ENCODE measurements at regions not wholly inside any gene's neighbourhood (a gene's known extent, or its start where the extent isn't known, plus 50 kb on each side); places are given as distances from the start of the nearest gene placed in this dataset.

DNA sequence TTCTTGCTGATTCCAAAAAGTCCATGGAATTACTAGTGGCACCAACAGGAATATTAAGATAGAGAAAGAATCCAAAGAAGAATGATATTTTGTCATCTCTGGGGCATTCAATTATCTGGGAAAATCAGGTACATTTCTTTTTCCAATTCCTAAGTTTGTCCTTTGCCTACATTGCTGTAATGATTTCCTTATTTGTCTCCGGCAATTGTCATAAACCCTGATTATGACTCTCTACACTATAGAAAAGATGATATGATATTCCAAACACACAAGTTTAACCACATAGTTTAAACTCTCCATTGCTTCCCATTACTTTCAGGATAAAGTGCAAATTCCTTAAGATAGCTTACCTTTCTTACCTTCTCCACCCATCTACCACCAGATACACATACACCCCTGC, 647.0 kb downstream of the PLPP3 start:
- Histone ChIP-seq H3K27ac (ENCODE audit: poor library complexity, severe bottlenecking) (no peak overlapping the region), H3K27me3 (ENCODE audit: insufficient read depth, poor library complexity, severe bottlenecking) (no peaks in the 10 kb centered on the region), H3K36me3 (ENCODE audit: low read depth) (no peaks in the 10 kb centered on the region), H3K9me3 (ENCODE audit: severe bottlenecking) (no peaks in the 10 kb centered on the region), H3K4me3 (ENCODE audit: severe bottlenecking) (no peak overlapping the region), H3K4me1 (ENCODE audit: insufficient read depth, poor library complexity, severe bottlenecking) (peaks cover 6% of the 10 kb centered on the region)
- DNase-seq (ENCODE audit: low spot score) (no peak), ATAC-seq (ENCODE audit: low read depth) (no peak)
- TF ChIP-seq, protein P1, sequence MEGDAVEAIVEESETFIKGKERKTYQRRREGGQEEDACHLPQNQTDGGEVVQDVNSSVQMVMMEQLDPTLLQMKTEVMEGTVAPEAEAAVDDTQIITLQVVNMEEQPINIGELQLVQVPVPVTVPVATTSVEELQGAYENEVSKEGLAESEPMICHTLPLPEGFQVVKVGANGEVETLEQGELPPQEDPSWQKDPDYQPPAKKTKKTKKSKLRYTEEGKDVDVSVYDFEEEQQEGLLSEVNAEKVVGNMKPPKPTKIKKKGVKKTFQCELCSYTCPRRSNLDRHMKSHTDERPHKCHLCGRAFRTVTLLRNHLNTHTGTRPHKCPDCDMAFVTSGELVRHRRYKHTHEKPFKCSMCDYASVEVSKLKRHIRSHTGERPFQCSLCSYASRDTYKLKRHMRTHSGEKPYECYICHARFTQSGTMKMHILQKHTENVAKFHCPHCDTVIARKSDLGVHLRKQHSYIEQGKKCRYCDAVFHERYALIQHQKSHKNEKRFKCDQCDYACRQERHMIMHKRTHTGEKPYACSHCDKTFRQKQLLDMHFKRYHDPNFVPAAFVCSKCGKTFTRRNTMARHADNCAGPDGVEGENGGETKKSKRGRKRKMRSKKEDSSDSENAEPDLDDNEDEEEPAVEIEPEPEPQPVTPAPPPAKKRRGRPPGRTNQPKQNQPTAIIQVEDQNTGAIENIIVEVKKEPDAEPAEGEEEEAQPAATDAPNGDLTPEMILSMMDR (IDR thresholded peaks at IDR 0.05; ENCODE audit: poor library complexity, severe bottlenecking) = no peak

DNA sequence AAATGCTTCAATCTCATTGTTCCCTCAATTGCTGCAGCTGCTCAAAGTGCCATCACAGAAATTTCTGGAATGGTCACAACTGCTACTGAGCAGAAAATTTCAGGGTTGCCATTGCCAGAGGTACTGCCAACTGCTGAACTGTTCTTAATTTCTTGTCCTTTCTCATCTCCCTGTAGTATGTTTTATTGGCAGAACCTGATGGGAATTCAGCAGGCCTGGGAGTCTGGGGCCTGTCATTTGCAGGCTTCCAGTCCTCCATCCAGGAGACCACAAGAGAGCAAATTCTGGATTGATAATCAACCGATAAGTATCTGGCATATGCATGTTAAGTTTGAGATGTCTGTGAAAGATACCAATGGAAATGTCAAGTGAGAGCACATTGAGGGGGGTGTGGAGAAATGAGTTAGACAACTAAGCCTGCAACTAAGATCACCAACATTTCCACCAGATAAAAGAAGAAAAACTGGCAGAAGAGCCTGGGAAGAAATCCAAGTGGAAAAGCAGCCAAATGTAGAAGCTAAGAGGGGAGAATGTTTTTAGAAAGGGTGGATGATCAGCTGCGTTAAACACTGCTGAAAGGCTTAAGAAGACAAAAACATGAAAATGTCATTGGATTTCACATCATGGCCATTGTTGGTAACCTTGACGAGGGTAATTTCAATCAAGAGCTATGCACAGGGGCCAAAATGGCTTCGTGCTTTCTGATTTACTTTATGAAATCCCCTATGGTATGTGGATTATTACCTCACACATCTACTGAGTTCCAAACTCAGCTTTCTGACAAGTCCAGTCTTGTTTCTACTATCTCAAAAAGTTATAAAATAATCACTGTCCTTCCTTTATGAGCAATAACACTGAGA, 648.1 kb downstream of the PLPP3 start:
- ATAC-seq (ENCODE audit: low read depth) (peak; percentile 36; the same call in 1 of the 3 replicates), DNase-seq (ENCODE audit: low spot score) (no peak)
- TF ChIP-seq, protein P1 (IDR thresholded peaks at IDR 0.05; ENCODE audit: poor library complexity, severe bottlenecking) = no peak

DNA sequence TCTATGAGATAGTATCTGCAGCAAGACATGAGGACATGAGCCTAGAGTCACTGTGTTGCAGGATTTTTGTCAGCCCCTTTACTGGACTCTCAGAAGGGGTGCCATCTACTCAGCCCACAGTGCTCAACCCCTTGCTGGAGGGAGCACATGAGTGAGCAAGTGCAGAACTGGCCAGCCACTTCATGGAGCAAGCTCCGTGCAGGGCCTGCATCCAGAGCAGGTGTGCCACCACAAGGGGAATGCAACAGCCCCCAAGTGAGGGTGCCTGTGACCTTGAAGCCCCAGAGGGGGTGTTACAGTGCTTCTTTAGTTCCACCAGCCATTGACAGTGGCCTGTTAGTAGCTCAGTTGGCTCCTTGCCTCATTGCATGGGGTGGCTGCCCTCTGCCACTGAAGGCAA, 649.7 kb downstream of the PLPP3 start:
- Histone ChIP-seq H3K27me3 (ENCODE audit: insufficient read depth, poor library complexity, severe bottlenecking) (no peaks in the 10 kb centered on the region), H3K4me3 (ENCODE audit: severe bottlenecking) (no peak overlapping the region), H3K27ac (ENCODE audit: poor library complexity, severe bottlenecking) (no peak overlapping the region), H3K36me3 (ENCODE audit: low read depth) (no peaks in the 10 kb centered on the region), H3K9me3 (ENCODE audit: severe bottlenecking) (no peaks in the 10 kb centered on the region), H3K4me1 (ENCODE audit: insufficient read depth, poor library complexity, severe bottlenecking) (peaks cover 6% of the 10 kb centered on the region)
- ATAC-seq (ENCODE audit: low read depth) = no peak
- TF ChIP-seq, protein P1 (IDR thresholded peaks at IDR 0.05; ENCODE audit: poor library complexity, severe bottlenecking) = no peak
- no peak for DNase-seq (ENCODE audit: low spot score)

More for the DNA sequence above, 648.1 kb downstream of the PLPP3 start:
- Histone ChIP-seq H3K4me1 (ENCODE audit: insufficient read depth, poor library complexity, severe bottlenecking) (peaks cover 6% of the 10 kb centered on the region), H3K4me3 (ENCODE audit: severe bottlenecking) (no peak overlapping the region), H3K27me3 (ENCODE audit: insufficient read depth, poor library complexity, severe bottlenecking) (no peaks in the 10 kb centered on the region), H3K27ac (ENCODE audit: poor library complexity, severe bottlenecking) (no peak overlapping the region), H3K36me3 (ENCODE audit: low read depth) (no peaks in the 10 kb centered on the region), H3K9me3 (ENCODE audit: severe bottlenecking) (no peaks in the 10 kb centered on the region)

DNA sequence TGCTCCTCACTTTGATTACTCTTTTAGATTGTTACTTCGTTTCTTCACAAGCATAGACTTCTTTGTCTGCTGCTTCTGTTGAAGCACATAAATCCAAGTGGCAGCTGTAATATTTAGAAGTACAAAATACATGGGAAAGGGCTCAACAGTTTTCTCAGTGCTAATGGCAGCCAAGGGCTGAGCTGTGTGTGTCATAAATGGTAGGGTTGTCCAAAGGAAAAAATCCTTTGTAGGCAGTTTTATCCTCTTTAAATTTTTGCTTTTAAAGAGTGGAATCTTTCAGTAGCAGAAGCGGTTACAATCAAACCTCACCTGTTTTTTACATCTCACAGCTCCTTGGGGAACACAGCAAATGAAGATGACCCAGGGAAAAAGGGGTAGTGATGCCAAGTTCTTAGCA, 650.8 kb downstream of the PLPP3 start:
- ATAC-seq (ENCODE audit: low read depth) = no peak
- Histone ChIP-seq H3K27me3 (ENCODE audit: insufficient read depth, poor library complexity, severe bottlenecking) (no peaks in the 10 kb centered on the region), H3K4me1 (ENCODE audit: insufficient read depth, poor library complexity, severe bottlenecking) (peaks cover 6% of the 10 kb centered on the region), H3K4me3 (ENCODE audit: severe bottlenecking) (no peak overlapping the region), H3K36me3 (ENCODE audit: low read depth) (no peaks in the 10 kb centered on the region), H3K9me3 (ENCODE audit: severe bottlenecking) (no peaks in the 10 kb centered on the region), H3K27ac (ENCODE audit: poor library complexity, severe bottlenecking) (no peak overlapping the region)
- DNase-seq (ENCODE audit: low spot score) = no peak
- TF ChIP-seq, protein P1 (IDR thresholded peaks at IDR 0.05; ENCODE audit: poor library complexity, severe bottlenecking) = no peak

DNA sequence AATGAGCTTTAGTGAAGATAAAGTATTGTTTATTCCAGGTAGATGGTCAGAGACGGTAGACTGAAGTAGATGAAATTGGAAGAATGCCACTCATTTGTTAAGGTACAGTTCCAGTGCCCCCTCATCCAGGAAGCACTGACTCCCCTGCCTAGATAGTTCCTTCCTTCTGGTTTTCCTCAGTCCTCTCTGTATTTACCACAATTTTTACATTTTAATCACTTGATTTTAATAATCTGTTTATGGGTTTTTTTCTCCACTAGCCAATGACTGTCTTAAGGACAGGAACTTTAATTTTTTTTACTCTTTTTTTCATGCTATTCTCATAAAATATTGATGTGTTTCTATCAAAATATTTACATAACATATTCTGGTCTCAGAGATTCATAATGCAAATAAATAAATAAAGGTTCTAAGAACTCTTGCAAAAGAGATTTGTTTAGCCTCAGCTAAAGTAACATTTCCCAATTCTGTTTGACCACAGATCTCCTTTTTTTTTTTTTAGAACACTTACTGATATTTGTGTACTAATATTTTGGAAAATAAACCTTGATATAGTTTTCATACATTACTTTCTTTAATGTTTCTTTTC, 651.6 kb downstream of the PLPP3 start:
- Histone ChIP-seq H3K27ac (ENCODE audit: poor library complexity, severe bottlenecking) (no peak overlapping the region), H3K9me3 (ENCODE audit: severe bottlenecking) (no peaks in the 10 kb centered on the region), H3K27me3 (ENCODE audit: insufficient read depth, poor library complexity, severe bottlenecking) (no peaks in the 10 kb centered on the region), H3K36me3 (ENCODE audit: low read depth) (no peaks in the 10 kb centered on the region), H3K4me1 (ENCODE audit: insufficient read depth, poor library complexity, severe bottlenecking) (peaks cover 6% of the 10 kb centered on the region), H3K4me3 (ENCODE audit: severe bottlenecking) (no peak overlapping the region)
- no peak for DNase-seq (ENCODE audit: low spot score)
- ATAC-seq (ENCODE audit: low read depth) = no peak
- TF ChIP-seq, protein P1 (IDR thresholded peaks at IDR 0.05; ENCODE audit: poor library complexity, severe bottlenecking) = no peak

All from RWPE2 (cell line).